Myocyte (in vitro differentiated cells): ENCODE measurements at regions not wholly inside any gene's neighbourhood (a gene's known extent, or its start where the extent isn't known, plus 50 kb on each side); places are given as distances from the start of the nearest gene placed in this dataset.
"Not testable (repeated sequence)": the region's sequence is repeated elsewhere in the genome, so short reads cannot be mapped to it uniquely, and the experiment has no call there.

Experiments
- DNase-seq: peaks from one replicate; pipeline ENCODE4 v3.0.0-alpha.2; 2012; ENCODE audit warnings: low read depth

DNA sequence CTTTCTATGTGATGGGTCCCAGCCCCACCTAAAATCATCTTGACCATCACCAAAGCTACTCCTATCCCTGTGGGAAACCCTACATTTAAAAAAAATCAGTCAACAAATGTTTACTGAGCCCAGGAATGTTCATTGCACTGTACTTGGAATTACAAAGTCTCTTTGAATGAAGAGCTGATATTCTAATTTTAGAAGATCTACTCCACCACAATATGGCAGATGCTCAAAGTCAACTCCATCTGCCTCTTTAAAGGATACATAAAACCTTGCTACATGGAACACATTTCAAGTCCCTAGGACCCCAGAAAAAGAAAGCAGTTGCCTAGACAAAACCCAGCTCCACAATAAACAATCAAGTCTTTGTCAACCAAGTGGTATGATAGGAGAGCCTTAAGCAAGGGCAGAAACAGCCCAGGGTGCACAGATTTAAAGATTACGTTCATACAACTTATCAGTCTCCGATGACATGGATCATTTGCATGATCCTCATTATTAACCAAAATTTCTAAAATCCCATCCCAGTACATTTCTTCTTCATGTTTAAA lies 234.3 kb upstream of the ACVR2A start:
- peak; percentile 60 for DNase-seq

- no peak for DNase-seq
These were observed 235.5 kb upstream of the ACVR2A start for GRCh38 chr2:147609301-147609700.

- no peak for DNase-seq
These were observed 237.4 kb upstream of the ACVR2A start for GRCh38 chr2:147607379-147607778.

GRCh38 chr2:147603876-147604275 lies 241.0 kb upstream of the ACVR2A start:
- DNase-seq = no peak

- DNase-seq = no peak
These were observed 241.4 kb upstream of the ACVR2A start for GRCh38 chr2:147603447-147603846.

GRCh38 chr2:147600646-147601045 lies 244.2 kb upstream of the ACVR2A start:
- no peak for DNase-seq

GRCh38 chr2:147600223-147600622 lies 244.6 kb upstream of the ACVR2A start:
- no peak for DNase-seq

DNA sequence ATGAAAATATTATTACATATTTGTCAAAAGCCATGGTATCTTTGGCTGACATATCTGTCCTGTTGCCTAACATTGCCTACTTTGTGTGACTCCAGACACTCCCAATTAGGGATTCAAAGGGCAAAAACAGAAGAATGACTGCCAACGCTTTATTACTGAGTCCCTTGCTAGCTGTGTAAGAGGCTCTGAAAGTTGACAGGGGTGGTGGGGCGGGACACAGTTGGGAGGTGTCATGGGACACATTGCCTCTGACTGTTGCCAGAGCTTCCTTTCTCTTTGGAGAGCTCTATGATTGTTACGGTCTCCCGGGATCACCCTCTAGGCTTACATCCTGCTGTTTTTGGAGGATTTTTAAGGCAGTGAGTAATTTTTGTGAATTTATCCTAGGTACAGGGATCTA lies 249.6 kb upstream of the ACVR2A start:
- no peak for DNase-seq

DNA sequence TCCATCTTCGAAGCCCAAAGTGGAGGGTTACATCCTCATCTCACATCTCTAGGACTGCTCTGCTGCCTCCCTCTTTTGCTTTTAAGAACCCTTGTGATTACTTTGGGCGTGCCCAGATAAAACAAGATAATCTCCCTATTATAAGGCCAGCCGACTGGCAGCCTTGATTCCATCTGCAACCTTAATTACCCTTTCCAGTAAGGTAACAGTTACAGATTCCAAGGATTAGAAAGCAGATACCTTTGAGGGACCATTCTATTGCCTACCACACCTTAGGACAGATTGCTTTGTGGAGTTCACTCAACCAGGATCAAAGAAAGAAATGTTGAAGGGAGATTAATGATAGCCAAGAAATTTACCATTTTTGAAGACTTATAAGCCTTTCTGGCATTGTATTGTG lies 250.8 kb upstream of the ACVR2A start:
- DNase-seq = no peak

GRCh38 chr2:147592784-147593183 lies 252.0 kb upstream of the ACVR2A start:
- DNase-seq = not testable (repeated sequence)

- DNase-seq = peak; percentile 7
These were observed 255.7 kb upstream of the ACVR2A start for GRCh38 chr2:147589127-147589526.

DNA sequence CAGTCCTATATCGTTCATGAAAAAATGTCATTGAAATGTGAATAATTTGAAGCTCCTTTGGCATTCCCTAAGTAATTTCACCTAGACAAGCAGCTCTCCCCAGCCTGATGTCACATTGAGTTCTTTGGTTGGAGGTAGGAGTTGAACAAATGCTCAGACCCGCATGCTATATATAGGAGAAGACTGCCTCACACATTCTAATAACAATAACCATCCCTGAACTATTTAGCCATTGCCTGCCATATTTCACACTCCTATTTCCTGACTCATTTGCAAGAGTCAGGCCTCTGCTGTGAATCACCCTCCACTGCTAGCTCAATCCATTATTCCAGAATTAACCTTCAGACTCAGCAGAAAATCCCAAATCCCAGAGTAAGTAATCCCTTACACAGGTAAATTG lies 256.6 kb upstream of the ACVR2A start:
- peak; percentile 85 for DNase-seq

- no peak for DNase-seq
These were observed 266.3 kb upstream of the ACVR2A start for GRCh38 chr2:147578529-147578928.

GRCh38 chr2:147577998-147578380 lies 266.8 kb upstream of the ACVR2A start:
- no peak for DNase-seq

DNA sequence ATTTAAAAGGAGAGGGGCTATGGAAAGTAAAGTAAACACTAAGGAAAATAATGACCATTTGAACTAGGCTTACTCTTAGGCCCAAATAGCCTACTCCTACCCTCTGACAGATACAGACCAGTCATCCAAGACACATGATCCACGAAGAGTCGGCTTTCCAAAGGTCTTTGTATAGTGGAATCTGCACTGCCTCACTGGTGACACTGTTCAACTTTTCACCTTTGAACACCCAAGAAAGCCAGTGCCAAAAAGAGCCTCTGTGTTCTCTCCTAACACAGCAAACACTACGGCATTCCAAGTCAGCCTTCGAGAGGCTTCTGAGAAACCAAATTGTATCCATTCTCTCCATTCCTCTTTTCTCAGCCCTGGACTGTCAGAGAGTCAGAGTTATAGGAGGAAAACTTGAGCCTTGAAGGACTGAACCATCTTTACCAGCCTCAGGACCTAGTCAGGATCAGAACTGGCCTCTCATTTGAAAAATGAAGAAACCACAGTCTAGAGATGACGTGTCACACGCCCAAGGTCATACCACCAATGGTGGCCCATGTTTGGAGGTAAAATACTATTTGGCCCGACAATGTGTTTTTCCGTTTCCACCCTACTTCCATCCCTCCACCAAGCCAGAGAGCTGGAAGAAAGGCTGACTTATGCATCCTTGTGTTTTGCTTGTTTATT lies 267.4 kb upstream of the ACVR2A start:
- DNase-seq = no peak

GRCh38 chr2:147575106-147575505 lies 269.7 kb upstream of the ACVR2A start:
- DNase-seq = no peak

GRCh38 chr2:147572622-147573021 lies 272.2 kb upstream of the ACVR2A start:
- no peak for DNase-seq

DNA sequence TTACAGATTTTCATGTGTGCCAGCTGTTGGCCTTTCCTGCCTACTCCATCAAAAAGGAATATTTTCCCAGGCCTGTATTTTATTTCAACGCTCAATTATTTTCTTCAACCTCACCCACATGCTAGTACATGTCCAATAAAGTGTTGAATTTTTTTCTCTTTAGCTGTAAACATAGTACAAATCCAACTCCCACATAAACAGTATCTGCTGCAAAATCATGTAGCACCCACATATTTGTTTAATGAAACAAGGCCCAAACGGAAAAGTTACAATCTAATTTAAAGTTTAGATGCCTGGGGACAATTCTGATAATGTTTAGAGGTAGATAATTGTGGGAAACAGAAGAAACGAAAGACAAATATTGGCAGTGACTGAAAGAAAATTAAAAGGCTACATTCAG lies 275.4 kb upstream of the ACVR2A start:
- no peak for DNase-seq

GRCh38 chr2:147568109-147568508 lies 276.7 kb upstream of the ACVR2A start:
- DNase-seq = no peak

GRCh38 chr2:147567136-147567535 lies 277.7 kb upstream of the ACVR2A start:
- DNase-seq = no peak

- no peak for DNase-seq
These were observed 283.9 kb upstream of the ACVR2A start for GRCh38 chr2:147560810-147561535.

GRCh38 chr2:147559070-147559725 lies 285.6 kb upstream of the ACVR2A start:
- DNase-seq = no peak
